ENCODE measurements at regions not wholly inside any gene's neighbourhood (a gene's known extent, or its start where the extent isn't known, plus 50 kb on each side); places are given as distances from the start of the nearest gene placed in this dataset.

DNA sequence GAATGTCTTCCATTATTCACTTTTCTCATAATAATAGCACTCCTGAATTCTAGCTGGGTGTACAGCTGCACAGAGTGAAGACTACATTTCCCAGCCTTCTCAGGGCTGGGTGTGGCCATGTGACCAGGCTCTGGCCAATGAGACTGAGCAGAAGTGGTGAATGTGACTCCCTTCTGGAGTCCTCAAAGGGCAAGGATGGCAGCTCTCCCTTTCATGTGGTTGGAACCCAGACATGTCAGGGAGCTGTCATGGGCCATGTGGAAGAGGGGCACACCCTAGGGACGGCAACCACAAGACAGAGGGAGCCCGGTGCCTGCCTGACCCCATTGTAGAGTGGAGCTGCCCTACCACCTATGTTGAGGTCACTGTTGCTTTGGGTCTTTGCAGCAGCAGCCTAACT lies 312.8 kb upstream of the SULF2 start:
- H3K4me3 Mint-ChIP-seq (ENCODE audit: unreplicated experiment), result no peak overlapping the region
- intact Hi-C loops (cut with micrococcal nuclease; ENCODE audit: unreplicated experiment), result no loop called here
- H3K4me1 Mint-ChIP-seq (ENCODE audit: low read depth, unreplicated experiment), result no peaks in the 10 kb centered on the region
- no peak for TF ChIP-seq CTCF (IDR thresholded peaks at IDR 0.05; ENCODE audit: insufficient read depth in 1 of 2, low read depth in 1 of 2, low read length in 1 of 2, severe bottlenecking in 1 of 2, unreplicated experiment in 1 of 2)
- H3K36me3 Mint-ChIP-seq (ENCODE audit: insufficient read depth, unreplicated experiment), result no peaks in the 10 kb centered on the region
- ChIA-PET CTCF (interaction anchor here (1.6 kb wide), 1 partner anchor 197 kb away, joined by 4 read pairs; no protein-coding TSS in a partner anchor), POLR2A (no interaction called here)
- H3K4me1 ChIP-seq, result peaks cover 5% of the 10 kb centered on the region; the same call in 1 of the 2 replicates
- H3K4me3 ChIP-seq (ENCODE audit: low read depth, low read length), result no peak overlapping the region
- DNase-seq, result no peak
- no peaks in the 10 kb centered on the region for H3K9me3 ChIP-seq
- no peaks in the 10 kb centered on the region for H3K27me3 ChIP-seq (replicated peaks; ENCODE audit: control insufficient read depth, insufficient read depth, low read length)
- H3K27me3 Mint-ChIP-seq (ENCODE audit: insufficient read depth, unreplicated experiment), result peaks cover 13% of the 10 kb centered on the region
- H3K27ac Mint-ChIP-seq (ENCODE audit: unreplicated experiment), result no peak overlapping the region
- H3K9me3 Mint-ChIP-seq (ENCODE audit: unreplicated experiment), result no peaks in the 10 kb centered on the region
- BruUV-seq (replicated peaks), result no TSS peak
- H3K36me3 ChIP-seq (ENCODE audit: control insufficient read depth, insufficient read depth, low read length), result no peaks in the 10 kb centered on the region

GRCh38 chr20:48096957-48097890 lies 311.9 kb upstream of the SULF2 start:
- Mint-ChIP-seq H3K4me1 (ENCODE audit: low read depth, unreplicated experiment) (no peaks in the 10 kb centered on the region), H3K36me3 (ENCODE audit: insufficient read depth, unreplicated experiment) (no peaks in the 10 kb centered on the region), H3K27me3 (ENCODE audit: insufficient read depth, unreplicated experiment) (peaks cover 15% of the 10 kb centered on the region), H3K27ac (ENCODE audit: unreplicated experiment) (no peak overlapping the region), H3K9me3 (ENCODE audit: unreplicated experiment) (no peaks in the 10 kb centered on the region), H3K4me3 (ENCODE audit: unreplicated experiment) (no peak overlapping the region)
- no TSS peak for BruUV-seq (replicated peaks)
- H3K4me3 ChIP-seq (ENCODE audit: low read depth, low read length), result no peak overlapping the region
- TF ChIP-seq CTCF (IDR thresholded peaks at IDR 0.05; ENCODE audit: insufficient read depth in 1 of 2, low read depth in 1 of 2, low read length in 1 of 2, severe bottlenecking in 1 of 2, unreplicated experiment in 1 of 2), result no peak
- intact Hi-C loops (cut with micrococcal nuclease; ENCODE audit: unreplicated experiment), result no loop called here
- CTCF ChIA-PET, result interaction anchor here (1.6 kb wide), 1 partner anchor 198 kb away, joined by 4 read pairs; no protein-coding TSS in a partner anchor
- peak; percentile 33 to 67 for DNase-seq
- peaks cover 5% of the 10 kb centered on the region; the same call in 1 of the 2 replicates for H3K4me1 ChIP-seq
- no peaks in the 10 kb centered on the region for H3K9me3 ChIP-seq
- no peaks in the 10 kb centered on the region for H3K36me3 ChIP-seq (ENCODE audit: control insufficient read depth, insufficient read depth, low read length)
- POLR2A ChIA-PET, result no interaction called here
- no peaks in the 10 kb centered on the region for H3K27me3 ChIP-seq (replicated peaks; ENCODE audit: control insufficient read depth, insufficient read depth, low read length)

DNA sequence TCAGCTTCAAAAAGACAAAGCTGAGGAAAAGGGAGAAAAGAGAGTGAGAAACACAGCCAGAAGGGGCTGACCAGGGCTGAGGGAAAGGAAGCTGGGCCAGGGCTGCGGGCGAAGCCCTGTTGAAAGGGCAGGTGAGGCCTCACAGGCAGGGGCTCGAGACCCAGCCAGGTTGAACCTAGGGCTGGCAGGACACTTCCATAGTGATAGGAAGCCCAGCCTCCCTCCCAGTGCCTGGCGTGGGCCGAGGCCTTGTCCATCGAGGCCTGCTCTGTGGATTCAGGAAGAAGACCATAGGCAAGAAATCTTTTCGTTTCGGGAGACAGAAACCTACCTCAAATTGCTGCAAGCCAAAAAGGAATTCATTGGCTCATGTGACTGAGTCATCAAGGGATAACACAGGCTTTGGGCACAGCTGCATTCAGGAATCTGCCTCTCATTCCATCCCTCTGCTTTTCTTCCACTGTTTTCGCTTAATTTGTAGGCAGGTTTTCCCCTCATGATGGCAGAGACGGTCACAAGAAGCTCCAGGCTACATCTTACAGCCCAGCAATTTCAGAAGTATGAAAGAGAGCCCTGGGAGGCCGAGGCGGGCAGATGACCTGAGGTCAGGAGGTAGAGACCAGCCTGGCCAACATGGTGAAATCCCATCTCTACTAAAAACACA lies 311.1 kb upstream of the SULF2 start:
- Mint-ChIP-seq H3K27me3 (ENCODE audit: insufficient read depth, unreplicated experiment) (peaks cover 18% of the 10 kb centered on the region), H3K4me1 (ENCODE audit: low read depth, unreplicated experiment) (no peaks in the 10 kb centered on the region), H3K9me3 (ENCODE audit: unreplicated experiment) (no peaks in the 10 kb centered on the region), H3K27ac (ENCODE audit: unreplicated experiment) (no peak overlapping the region), H3K36me3 (ENCODE audit: insufficient read depth, unreplicated experiment) (no peaks in the 10 kb centered on the region), H3K4me3 (ENCODE audit: unreplicated experiment) (no peak overlapping the region)
- no peak overlapping the region for H3K4me3 ChIP-seq (ENCODE audit: low read depth, low read length)
- ChIA-PET POLR2A (no interaction called here), CTCF (interaction anchor here (1.6 kb wide), 1 partner anchor 199 kb away, joined by 4 read pairs; no protein-coding TSS in a partner anchor)
- DNase-seq, result peak in 1 of 2 experiments; percentile 31
- H3K9me3 ChIP-seq, result no peaks in the 10 kb centered on the region
- no peaks in the 10 kb centered on the region for H3K36me3 ChIP-seq (ENCODE audit: control insufficient read depth, insufficient read depth, low read length)
- intact Hi-C loops (cut with micrococcal nuclease; ENCODE audit: unreplicated experiment), result no loop called here
- no TSS peak for BruUV-seq (replicated peaks)
- TF ChIP-seq CTCF (IDR thresholded peaks at IDR 0.05; ENCODE audit: insufficient read depth in 1 of 2, low read depth in 1 of 2, low read length in 1 of 2, severe bottlenecking in 1 of 2, unreplicated experiment in 1 of 2), result no peak
- H3K4me1 ChIP-seq, result peaks cover 5% of the 10 kb centered on the region; the same call in 1 of the 2 replicates
- no peaks in the 10 kb centered on the region for H3K27me3 ChIP-seq (replicated peaks; ENCODE audit: control insufficient read depth, insufficient read depth, low read length)

Measured in Caco-2 (cell line).